NB4 (cell line): ENCODE measurements at regions not wholly inside any gene's neighbourhood (a gene's known extent, or its start where the extent isn't known, plus 50 kb on each side); places are given as distances from the start of the nearest gene placed in this dataset.

Source experiments
- POLR2A ChIP-seq: IDR thresholded peaks from 2 replicates; pipeline ENCODE4 v1.6.1; 2011; ENCODE audit warnings: mild to moderate bottlenecking; ENCODE audit not compliant: insufficient read length; ENCODE audit errors: extremely low read depth
- TF ChIP-seq, protein P1 (sequence below): IDR thresholded peaks from one replicate; pipeline ENCODE4 v1.5.1; 2012; ENCODE audit warnings: low read depth, low read length
- TF ChIP-seq, protein P2 (sequence below): IDR thresholded peaks from 2 replicates; pipeline ENCODE4 v1.6.1; 2011; ENCODE audit warnings: low read depth, low read length

DNA sequence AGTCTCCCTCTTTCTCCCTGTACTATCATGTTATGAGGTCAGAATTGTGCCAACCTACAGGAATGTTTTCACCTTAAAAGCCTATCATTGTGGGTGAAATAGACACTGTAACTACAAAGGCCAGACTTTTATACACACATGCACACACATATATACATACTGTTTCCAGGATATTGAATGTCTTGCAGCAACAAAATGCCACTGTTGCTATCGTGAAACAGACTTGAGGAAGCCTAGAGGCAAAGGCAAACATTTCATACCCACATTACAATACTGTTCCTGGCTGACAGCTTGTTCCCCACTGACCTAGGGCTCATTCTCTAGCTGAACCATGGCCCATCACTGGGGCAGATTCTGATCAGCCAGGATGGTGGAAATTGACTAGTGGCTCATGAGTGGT is 125.1 kb upstream of the DUSP10 start:
- TF ChIP-seq, protein P1, sequence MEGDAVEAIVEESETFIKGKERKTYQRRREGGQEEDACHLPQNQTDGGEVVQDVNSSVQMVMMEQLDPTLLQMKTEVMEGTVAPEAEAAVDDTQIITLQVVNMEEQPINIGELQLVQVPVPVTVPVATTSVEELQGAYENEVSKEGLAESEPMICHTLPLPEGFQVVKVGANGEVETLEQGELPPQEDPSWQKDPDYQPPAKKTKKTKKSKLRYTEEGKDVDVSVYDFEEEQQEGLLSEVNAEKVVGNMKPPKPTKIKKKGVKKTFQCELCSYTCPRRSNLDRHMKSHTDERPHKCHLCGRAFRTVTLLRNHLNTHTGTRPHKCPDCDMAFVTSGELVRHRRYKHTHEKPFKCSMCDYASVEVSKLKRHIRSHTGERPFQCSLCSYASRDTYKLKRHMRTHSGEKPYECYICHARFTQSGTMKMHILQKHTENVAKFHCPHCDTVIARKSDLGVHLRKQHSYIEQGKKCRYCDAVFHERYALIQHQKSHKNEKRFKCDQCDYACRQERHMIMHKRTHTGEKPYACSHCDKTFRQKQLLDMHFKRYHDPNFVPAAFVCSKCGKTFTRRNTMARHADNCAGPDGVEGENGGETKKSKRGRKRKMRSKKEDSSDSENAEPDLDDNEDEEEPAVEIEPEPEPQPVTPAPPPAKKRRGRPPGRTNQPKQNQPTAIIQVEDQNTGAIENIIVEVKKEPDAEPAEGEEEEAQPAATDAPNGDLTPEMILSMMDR: no peak
- TF ChIP-seq POLR2A: no peak
- TF ChIP-seq, protein P2, sequence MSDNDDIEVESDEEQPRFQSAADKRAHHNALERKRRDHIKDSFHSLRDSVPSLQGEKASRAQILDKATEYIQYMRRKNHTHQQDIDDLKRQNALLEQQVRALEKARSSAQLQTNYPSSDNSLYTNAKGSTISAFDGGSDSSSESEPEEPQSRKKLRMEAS: no peak
